Neural cell (in vitro differentiated cells): ENCODE measurements at regions not wholly inside any gene's neighbourhood (a gene's known extent, or its start where the extent isn't known, plus 50 kb on each side); places are given as distances from the start of the nearest gene placed in this dataset.

ENCODE experiments used
- CTCF ChIP-seq: fragments of 450-650 bp; IDR thresholded peaks from 2 replicates; pipeline ENCODE4 v1.5.1; 2014; ENCODE audit warnings: antibody characterized with exemption, mild to moderate bottlenecking, moderate library complexity; ENCODE audit not compliant: poor library complexity, severe bottlenecking
- EZH2 ChIP-seq: fragments of 200-600, 300-800 bp; shearing (Covaris generic), sonication (generic); IDR thresholded peaks from 2 replicates; pipeline ENCODE4 v1.6.1; 2014; ENCODE audit warnings: antibody characterized with exemption, low read length, borderline replicate concordance, mild to moderate bottlenecking; ENCODE audit not compliant: insufficient read depth, poor library complexity, severe bottlenecking
- MXI1 ChIP-seq: fragments of 450-650 bp; conservative IDR thresholded peaks from 2 replicates; pipeline ENCODE4 v1.6.1; 2014; ENCODE audit warnings: antibody characterized with exemption, mild to moderate bottlenecking; ENCODE audit not compliant: poor library complexity, severe bottlenecking
- RAD21 ChIP-seq: fragments of 450-650 bp; conservative IDR thresholded peaks from 2 replicates; pipeline ENCODE4 v1.6.1; 2014; ENCODE audit warnings: antibody characterized with exemption, mild to moderate bottlenecking, moderate library complexity
- SMC3 ChIP-seq: fragments of 450-650 bp; conservative IDR thresholded peaks from 2 replicates; pipeline ENCODE4 v1.6.1; 2014; ENCODE audit warnings: antibody characterized with exemption, mild to moderate bottlenecking, moderate library complexity; ENCODE audit not compliant: poor library complexity
- TAF1 ChIP-seq: IDR thresholded peaks from 2 replicates; pipeline ENCODE4 v1.6.1; 2012; ENCODE audit warnings: low read depth

DNA sequence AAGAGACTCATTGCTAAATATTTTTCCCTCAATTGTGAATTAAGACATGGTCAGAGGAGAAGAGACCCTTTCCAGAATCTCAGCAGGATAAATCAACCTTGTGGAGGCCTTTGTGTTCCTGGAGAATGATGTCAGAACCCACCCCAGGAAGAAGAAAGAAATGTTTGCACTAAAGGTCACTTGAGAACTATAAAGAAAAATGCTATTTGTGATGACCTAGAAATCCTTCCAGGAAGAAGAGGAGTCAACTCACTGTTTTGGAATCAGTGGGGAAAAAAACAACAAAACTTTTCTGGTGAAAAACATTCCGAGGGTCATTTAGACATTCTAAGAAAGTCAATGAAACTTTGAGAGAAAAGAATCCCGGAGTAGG, 129.1 kb upstream of the ANKRD1 start:
- TF ChIP-seq MXI1 = no peak
- TF ChIP-seq RAD21 = no peak
- no peak for TF ChIP-seq SMC3
- TF ChIP-seq CTCF = no peak
- TF ChIP-seq TAF1 = no peak
- no peak for TF ChIP-seq EZH2
